AG09309 (cell line): ENCODE measurements at regions not wholly inside any gene's neighbourhood (a gene's known extent, or its start where the extent isn't known, plus 50 kb on each side); places are given as distances from the start of the nearest gene placed in this dataset.
"Not testable (repeated sequence)": the region's sequence is repeated elsewhere in the genome, so short reads cannot be mapped to it uniquely, and the experiment has no call there.

Experiments
- DNase-seq: peaks from one replicate; pipeline ENCODE4 v3.0.0-alpha.2; 2010; ENCODE audit warnings: low read depth
- H3K4me3 ChIP-seq: 2 replicates; pipeline ENCODE4 v1.5.1; 2011; ENCODE audit warnings: mild to moderate bottlenecking, low read depth, low read length, moderate library complexity; ENCODE audit not compliant: control insufficient read depth
- TF ChIP-seq, protein P1 (sequence below): IDR thresholded peaks from 2 replicates; pipeline ENCODE4 v1.5.1; 2011; ENCODE audit warnings: mild to moderate bottlenecking, low read depth, low read length, inconsistent platforms; ENCODE audit not compliant: insufficient read depth, control insufficient read depth; ENCODE audit errors: missing control alignments

DNA sequence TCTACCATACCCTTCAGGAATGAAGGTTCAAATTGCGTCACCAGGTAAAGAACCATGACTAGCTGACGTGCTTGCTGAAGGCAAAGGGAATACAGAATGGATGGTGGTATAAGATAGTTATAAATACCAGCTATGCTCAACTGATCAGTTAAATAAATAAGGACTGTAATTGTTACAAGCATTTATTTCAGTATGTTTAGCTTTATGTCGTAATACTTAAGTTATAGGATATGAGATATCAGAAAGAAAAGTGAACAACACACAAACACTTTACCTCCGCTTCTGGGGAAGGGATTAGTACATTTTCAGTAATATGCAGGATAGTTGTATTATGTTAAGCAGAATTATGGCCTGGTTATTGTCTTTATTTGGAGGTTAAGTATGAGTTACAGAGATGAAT is 416.1 kb downstream of the BTG1 start:
- TF ChIP-seq, protein P1, sequence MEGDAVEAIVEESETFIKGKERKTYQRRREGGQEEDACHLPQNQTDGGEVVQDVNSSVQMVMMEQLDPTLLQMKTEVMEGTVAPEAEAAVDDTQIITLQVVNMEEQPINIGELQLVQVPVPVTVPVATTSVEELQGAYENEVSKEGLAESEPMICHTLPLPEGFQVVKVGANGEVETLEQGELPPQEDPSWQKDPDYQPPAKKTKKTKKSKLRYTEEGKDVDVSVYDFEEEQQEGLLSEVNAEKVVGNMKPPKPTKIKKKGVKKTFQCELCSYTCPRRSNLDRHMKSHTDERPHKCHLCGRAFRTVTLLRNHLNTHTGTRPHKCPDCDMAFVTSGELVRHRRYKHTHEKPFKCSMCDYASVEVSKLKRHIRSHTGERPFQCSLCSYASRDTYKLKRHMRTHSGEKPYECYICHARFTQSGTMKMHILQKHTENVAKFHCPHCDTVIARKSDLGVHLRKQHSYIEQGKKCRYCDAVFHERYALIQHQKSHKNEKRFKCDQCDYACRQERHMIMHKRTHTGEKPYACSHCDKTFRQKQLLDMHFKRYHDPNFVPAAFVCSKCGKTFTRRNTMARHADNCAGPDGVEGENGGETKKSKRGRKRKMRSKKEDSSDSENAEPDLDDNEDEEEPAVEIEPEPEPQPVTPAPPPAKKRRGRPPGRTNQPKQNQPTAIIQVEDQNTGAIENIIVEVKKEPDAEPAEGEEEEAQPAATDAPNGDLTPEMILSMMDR = no peak

GRCh38 chr12:91723191-91723590 is 422.5 kb downstream of the BTG1 start:
- TF ChIP-seq, protein P1 = no peak
- no peak overlapping the region for H3K4me3 ChIP-seq
- DNase-seq = no peak

More for the DNA sequence above, 416.1 kb downstream of the BTG1 start:
- H3K4me3 ChIP-seq = no peak overlapping the region
- DNase-seq = no peak

GRCh38 chr12:91722072-91722471 is 423.6 kb downstream of the BTG1 start:
- TF ChIP-seq, protein P1 = no peak
- DNase-seq = no peak
- H3K4me3 ChIP-seq = no peak overlapping the region

GRCh38 chr12:91721023-91721422 is 424.6 kb downstream of the BTG1 start:
- H3K4me3 ChIP-seq = no peak overlapping the region
- DNase-seq = no peak
- TF ChIP-seq, protein P1 = no peak

DNA sequence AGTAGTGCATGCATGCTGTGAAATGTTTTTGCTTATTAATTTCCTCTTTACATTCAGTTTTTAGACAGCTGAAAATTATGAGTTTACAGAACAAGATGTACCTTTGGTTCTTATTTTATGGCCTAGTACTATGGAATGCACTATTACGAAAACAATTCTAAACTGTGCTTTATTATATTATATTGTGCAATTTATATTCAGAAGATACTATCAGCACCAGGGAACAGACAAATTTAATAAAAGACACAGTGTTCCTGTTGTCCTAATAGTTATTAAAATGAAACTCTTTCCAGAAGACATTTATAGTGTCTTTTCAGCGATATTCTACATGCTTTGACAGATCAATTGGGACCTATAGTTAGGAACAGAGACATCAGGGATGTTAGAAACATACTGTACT is 427.3 kb downstream of the BTG1 start:
- DNase-seq = no peak
- no peak overlapping the region for H3K4me3 ChIP-seq
- TF ChIP-seq, protein P1 = no peak

DNA sequence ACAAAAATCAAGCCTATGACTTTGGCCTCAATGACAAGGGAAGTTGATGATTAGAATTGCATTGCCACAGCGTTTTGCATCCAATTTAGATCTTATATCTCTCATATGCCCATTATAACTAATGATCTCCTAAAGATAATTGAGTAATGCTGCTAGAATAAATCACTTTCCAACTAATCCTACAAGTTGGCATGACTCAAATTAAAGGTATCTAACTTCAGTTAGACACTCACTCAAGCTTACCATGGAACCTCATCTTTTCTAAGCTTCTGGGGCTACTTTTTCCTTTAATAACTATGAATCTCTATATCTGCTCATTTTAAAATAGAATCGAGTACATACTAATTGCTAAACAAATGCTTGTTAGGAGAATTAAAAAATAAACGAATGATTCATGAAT is 427.8 kb downstream of the BTG1 start:
- no peak for DNase-seq
- TF ChIP-seq, protein P1 = no peak

GRCh38 chr12:91711925-91712324 is 433.7 kb downstream of the BTG1 start:
- not testable (repeated sequence) for H3K4me3 ChIP-seq, DNase-seq

More for the DNA sequence above, 427.8 kb downstream of the BTG1 start:
- H3K4me3 ChIP-seq = no peak overlapping the region

DNA sequence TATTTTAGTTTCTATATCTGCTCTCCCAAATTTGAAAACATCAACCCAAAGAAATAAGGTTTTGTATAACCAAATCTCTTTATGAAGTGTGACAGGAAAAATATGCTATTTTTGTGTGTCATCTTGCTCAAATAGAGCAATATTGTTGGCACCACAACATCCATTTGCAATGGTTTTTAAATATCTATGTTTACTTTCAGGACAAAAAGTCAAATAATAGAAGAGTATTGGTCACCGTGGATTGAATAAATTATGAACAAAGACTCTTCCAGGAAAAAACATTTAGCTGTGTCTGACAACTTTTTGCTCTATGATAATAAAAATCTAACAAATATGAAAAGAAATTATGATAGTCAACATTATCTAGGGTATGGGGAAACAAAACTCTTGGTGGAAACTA is 439.2 kb downstream of the BTG1 start:
- TF ChIP-seq, protein P1 = no peak
- no peak overlapping the region for H3K4me3 ChIP-seq
- no peak for DNase-seq
